Endothelial cell of umbilical vein (primary cell): ENCODE measurements at regions not wholly inside any gene's neighbourhood (a gene's known extent, or its start where the extent isn't known, plus 50 kb on each side); places are given as distances from the start of the nearest gene placed in this dataset.

Experiments
- BruUV-seq: library from RNA; stranded (reverse); fragments of 400-500 nt; replicated peaks from 2 replicates; lab custom pipeline; 2021; lab: Mats Ljungman, UMichigan
- CTCF ChIA-PET: fragments of 300-600, 350-600 bp; sonication (Branson Sonifier 250); formaldehyde crosslinking; loops from one replicate; lab custom pipeline; 2021; ENCODE audit warnings: antibody characterized with exemption, inconsistent platforms; lab: Charles Lee
- POLR2A ChIA-PET: fragments of 300-600, 350-600 bp; sonication (Branson Sonifier 250); formaldehyde crosslinking; loops from one replicate; lab custom pipeline; 2021; ENCODE audit warnings: antibody characterized with exemption, inconsistent platforms; lab: Charles Lee
- DNase-seq: peaks from one replicate; pipeline ENCODE4 v3.0.0-alpha.2; 2011; ENCODE audit warnings: low read depth, low spot score
- FAIRE-seq: peaks from 2 replicates; lab custom pipeline; 2011; peaks lifted over from hg19 to GRCh38; lab: Jason Lieb, UNC
- H2AFZ ChIP-seq: 2 replicates; pipeline ENCODE4 v1.6.0; 2012; ENCODE audit warnings: low read depth, low read length, control low read depth, inconsistent platforms
- H3K27ac ChIP-seq: 2 replicates; pipeline ENCODE4 v1.5.1; 2011; ENCODE audit warnings: low read depth, mild to moderate bottlenecking, control low read depth, low read length, moderate library complexity; ENCODE audit not compliant: insufficient read depth
- H3K27me3 ChIP-seq, 2 experiments: 2 replicates each; pipeline versions ENCODE4 v1.6.0 to v1.6.1; 2011; ENCODE audit warnings: low read length in 2 of 2, mixed read lengths in 1 of 2; ENCODE audit not compliant: control insufficient read depth in 2 of 2, insufficient read depth in 2 of 2
- H3K36me3 ChIP-seq, 2 experiments: 2 replicates in 1 of 2; 3 replicates in 1 of 2; pipeline ENCODE4 v1.5.1; 2011; ENCODE audit warnings: low read length in 2 of 2, mild to moderate bottlenecking in 1 of 2, moderate library complexity in 1 of 2; ENCODE audit not compliant: control insufficient read depth in 2 of 2, insufficient read depth in 2 of 2; ENCODE audit errors: extremely low read depth in 1 of 2
- H3K4me1 ChIP-seq: 3 replicates; pipeline ENCODE4 v1.5.1; 2011; ENCODE audit warnings: mild to moderate bottlenecking, low read length; ENCODE audit not compliant: control insufficient read depth, insufficient read depth; ENCODE audit errors: extremely low read depth
- H3K4me2 ChIP-seq: 2 replicates; pipeline ENCODE4 v1.6.1; 2011; ENCODE audit warnings: low read length, control low read depth, mixed read lengths; ENCODE audit not compliant: insufficient read depth
- H3K4me3 ChIP-seq, 3 experiments: fragments of 200-600 bp in 1 of 3; sonication (generic), shearing (Covaris generic) in 1 of 3; replicated peaks in 1 of 3; 2 replicates each; pipeline ENCODE4 v1.5.1; 2011 to 2016; ENCODE audit warnings: control low read depth in 3 of 3, low read length in 3 of 3, mild to moderate bottlenecking in 2 of 3, inconsistent platforms in 1 of 3, low read depth in 1 of 3, moderate library complexity in 1 of 3; ENCODE audit not compliant: insufficient read depth in 1 of 3
- H3K79me2 ChIP-seq: 2 replicates; pipeline ENCODE4 v1.6.0; 2012; ENCODE audit warnings: low read length, inconsistent platforms; ENCODE audit not compliant: control insufficient read depth, insufficient read depth
- H3K9ac ChIP-seq: replicated peaks from 2 replicates; pipeline ENCODE3; 2011; ENCODE audit warnings: low read length, control low read depth; ENCODE audit not compliant: insufficient read depth; ENCODE audit errors: extremely low read depth
- H3K9me1 ChIP-seq: replicated peaks from 3 replicates; pipeline ENCODE4 v1.6.0; 2011; ENCODE audit warnings: mild to moderate bottlenecking, low read length; ENCODE audit not compliant: control insufficient read depth, insufficient read depth; ENCODE audit errors: extremely low read depth
- H3K9me3 ChIP-seq: replicated peaks from 2 replicates; pipeline ENCODE4 v1.5.1; 2012; ENCODE audit warnings: low read length, inconsistent platforms; ENCODE audit not compliant: control insufficient read depth, insufficient read depth
- H4K20me1 ChIP-seq: replicated peaks from 2 replicates; pipeline ENCODE3; 2011; ENCODE audit warnings: mild to moderate bottlenecking, low read length; ENCODE audit not compliant: control insufficient read depth, insufficient read depth; ENCODE audit errors: extremely low read depth
- EZH2 ChIP-seq: IDR thresholded peaks from 2 replicates; pipeline ENCODE4 v1.6.1; 2012; ENCODE audit warnings: borderline replicate concordance, low read depth, mild to moderate bottlenecking, moderate library complexity, low read length, inconsistent platforms; ENCODE audit not compliant: severe bottlenecking
- FOS ChIP-seq: IDR thresholded peaks from 2 replicates; pipeline ENCODE4 v1.6.1; 2011; ENCODE audit warnings: mild to moderate bottlenecking, low read length, moderate library complexity, borderline replicate concordance; ENCODE audit not compliant: insufficient read depth
- GATA2 ChIP-seq: IDR thresholded peaks from 2 replicates; pipeline ENCODE4 v1.7.0; 2011; ENCODE audit warnings: low read depth, mild to moderate bottlenecking, moderate library complexity, mixed read lengths, low read length; ENCODE audit not compliant: insufficient read length, insufficient read depth
- JUN ChIP-seq: IDR thresholded peaks from 2 replicates; pipeline ENCODE4 v1.6.1; 2011; ENCODE audit warnings: borderline replicate concordance, low read depth; ENCODE audit not compliant: insufficient read length, insufficient read depth
- MYC ChIP-seq: IDR thresholded peaks from one replicate; pipeline ENCODE4 v1.6.1; 2011; ENCODE audit warnings: mild to moderate bottlenecking, low read depth, low read length
- POLR2A ChIP-seq: IDR thresholded peaks from 2 replicates; pipeline ENCODE4 v1.6.1; 2012; ENCODE audit warnings: low read depth, mild to moderate bottlenecking, control low read depth, low read length
- POLR2AphosphoS5 ChIP-seq: IDR thresholded peaks from 2 replicates; pipeline ENCODE4 v1.6.1; 2012; ENCODE audit warnings: low read depth, mild to moderate bottlenecking, control low read depth, low read length, moderate library complexity; ENCODE audit not compliant: insufficient read depth
- dilution Hi-C: fragments of 300-500 bp; cut with MboI; formaldehyde crosslinking; loops from one replicate; pipeline ENCODE4 v1.15.0; 2019; ENCODE audit warnings: low sequenced_read_pairs; ENCODE audit not compliant: extremely low pct_ligation_motif_present
- intact Hi-C: fragments of 100-400 bp; cut with micrococcal nuclease; formaldehyde crosslinking; loops from one replicate; pipeline ENCODE4 v1.10.0; 2022
- TF ChIP-seq, protein P1 (sequence below), 2 donors: IDR thresholded peaks; 1 replicate in 1 of 2; 2 replicates in 1 of 2; pipeline ENCODE4 v1.5.1; 2011; ENCODE audit warnings: low read length in 2 of 2, mild to moderate bottlenecking in 2 of 2, moderate library complexity in 2 of 2, control low read depth in 1 of 2, inconsistent platforms in 1 of 2, low read depth in 1 of 2; ENCODE audit not compliant: insufficient read depth in 1 of 2; ENCODE audit errors: extremely low read depth in 1 of 2
- TF ChIP-seq, protein P2 (sequence below): IDR thresholded peaks from 2 replicates; pipeline ENCODE4 v1.6.1; 2011; ENCODE audit not compliant: insufficient read depth, insufficient read length

DNA sequence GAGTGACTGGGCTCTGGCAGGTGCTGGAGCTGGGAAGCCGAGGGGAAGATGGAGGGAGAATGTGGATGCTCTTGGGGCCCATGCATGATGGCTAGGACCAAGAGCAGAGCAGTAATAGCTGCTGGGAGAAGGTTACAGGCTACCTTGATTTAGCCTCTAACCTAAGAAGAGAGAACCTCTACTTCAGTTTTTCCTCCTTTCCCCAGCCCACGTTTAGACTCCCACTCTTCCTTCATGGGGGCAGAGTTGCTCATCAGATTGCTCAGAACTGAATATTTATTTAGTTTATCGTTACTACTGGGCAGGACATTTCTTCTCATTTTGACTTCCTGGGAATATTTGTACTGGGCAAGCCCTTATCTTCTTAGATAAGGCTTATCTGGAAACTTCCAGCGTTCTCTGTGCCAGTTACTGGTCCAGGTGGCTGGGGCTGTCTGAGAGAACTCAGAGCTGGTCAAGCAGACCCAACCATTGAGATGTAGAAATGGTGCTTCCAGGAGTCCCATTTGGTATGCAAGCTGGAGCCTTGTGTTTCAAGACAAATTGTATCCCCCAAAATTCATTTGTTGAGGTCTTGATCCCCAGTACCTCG, 442.9 kb upstream of the BOD1L1 start:
- DNase-seq (no peak), FAIRE-seq (no peak)
- Histone ChIP-seq H3K9me3 (peaks cover 2% of the 10 kb centered on the region), H2AFZ (no peak overlapping the region), H3K4me3 (no peak overlapping the region), H3K27me3 (no peaks in the 10 kb centered on the region), H3K79me2 (no peaks in the 10 kb centered on the region), H4K20me1 (no peaks in the 10 kb centered on the region), H3K36me3 (no peaks in the 10 kb centered on the region), H3K9ac (no peak overlapping the region), H3K4me2 (no peak overlapping the region), H3K27ac (no peak overlapping the region), H3K4me1 (no peaks in the 10 kb centered on the region), H3K9me1 (no peaks in the 10 kb centered on the region)
- TF ChIP-seq, protein P1, sequence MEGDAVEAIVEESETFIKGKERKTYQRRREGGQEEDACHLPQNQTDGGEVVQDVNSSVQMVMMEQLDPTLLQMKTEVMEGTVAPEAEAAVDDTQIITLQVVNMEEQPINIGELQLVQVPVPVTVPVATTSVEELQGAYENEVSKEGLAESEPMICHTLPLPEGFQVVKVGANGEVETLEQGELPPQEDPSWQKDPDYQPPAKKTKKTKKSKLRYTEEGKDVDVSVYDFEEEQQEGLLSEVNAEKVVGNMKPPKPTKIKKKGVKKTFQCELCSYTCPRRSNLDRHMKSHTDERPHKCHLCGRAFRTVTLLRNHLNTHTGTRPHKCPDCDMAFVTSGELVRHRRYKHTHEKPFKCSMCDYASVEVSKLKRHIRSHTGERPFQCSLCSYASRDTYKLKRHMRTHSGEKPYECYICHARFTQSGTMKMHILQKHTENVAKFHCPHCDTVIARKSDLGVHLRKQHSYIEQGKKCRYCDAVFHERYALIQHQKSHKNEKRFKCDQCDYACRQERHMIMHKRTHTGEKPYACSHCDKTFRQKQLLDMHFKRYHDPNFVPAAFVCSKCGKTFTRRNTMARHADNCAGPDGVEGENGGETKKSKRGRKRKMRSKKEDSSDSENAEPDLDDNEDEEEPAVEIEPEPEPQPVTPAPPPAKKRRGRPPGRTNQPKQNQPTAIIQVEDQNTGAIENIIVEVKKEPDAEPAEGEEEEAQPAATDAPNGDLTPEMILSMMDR (IDR thresholded peaks at IDR 0.05; ENCODE audit: extremely low read depth in 1 of 2, insufficient read depth in 1 of 2, low read depth in 1 of 2, low read length in 2 of 2), result no peak
- no peak for TF ChIP-seq POLR2AphosphoS5
- TF ChIP-seq, protein P2, sequence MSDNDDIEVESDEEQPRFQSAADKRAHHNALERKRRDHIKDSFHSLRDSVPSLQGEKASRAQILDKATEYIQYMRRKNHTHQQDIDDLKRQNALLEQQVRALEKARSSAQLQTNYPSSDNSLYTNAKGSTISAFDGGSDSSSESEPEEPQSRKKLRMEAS, result no peak
- no peak for TF ChIP-seq POLR2A
- TF ChIP-seq GATA2, result no peak
- TF ChIP-seq MYC, result no peak
- TF ChIP-seq EZH2, result no peak
- no peak for TF ChIP-seq JUN
- no peak for TF ChIP-seq FOS
- dilution Hi-C loops (no loop called here), intact Hi-C loops (no loop called here)
- BruUV-seq, result no TSS peak
- ChIA-PET POLR2A (no interaction called here), CTCF (no interaction called here)
